ENCODE measurements at regions not wholly inside any gene's neighbourhood (a gene's known extent, or its start where the extent isn't known, plus 50 kb on each side); places are given as distances from the start of the nearest gene placed in this dataset.

- ChIA-PET POLR2A (no interaction called here), CTCF (interaction anchor here (1.6 to 2.1 kb wide), 2 partner anchors 12 to 13 kb away, joined by 4 to 8 read pairs; no protein-coding TSS in a partner anchor)
- DNase-seq (ENCODE audit: extremely low spot score) = no peak
Measured at GRCh38 chr3:40593351-40593750, 68.6 kb downstream of the ZNF621 start.

GRCh38 chr3:40597441-40597840 is 72.7 kb downstream of the ZNF621 start:
- ChIA-PET CTCF (interaction anchor here (0.8 to 3.4 kb wide), 3 partner anchors 13 to 20 kb away, joined by 3 to 13 read pairs (median 4); no protein-coding TSS in a partner anchor), POLR2A (no interaction called here)
- DNase-seq (ENCODE audit: extremely low spot score) = no peak
- TF ChIP-seq CTCF (IDR thresholded peaks at IDR 0.05; ENCODE audit: control extremely low read depth, extremely low read depth, low read depth, missing control alignments) = no peak

More at GRCh38 chr3:40593351-40593750, 68.6 kb downstream of the ZNF621 start:
- TF ChIP-seq CTCF (IDR thresholded peaks at IDR 0.05; ENCODE audit: control extremely low read depth, extremely low read depth, low read depth, missing control alignments) = no peak

GRCh38 chr3:40598338-40598737 is 73.6 kb downstream of the ZNF621 start:
- ChIA-PET CTCF (interaction anchor here (1.4 to 3.4 kb wide), 4 partner anchors 11 to 24 kb away, joined by 3 to 13 read pairs (median 6); no protein-coding TSS in a partner anchor), POLR2A (no interaction called here)
- no peak for TF ChIP-seq CTCF (IDR thresholded peaks at IDR 0.05; ENCODE audit: control extremely low read depth, extremely low read depth, low read depth, missing control alignments)
- DNase-seq (ENCODE audit: extremely low spot score) = no peak

- no peak for TF ChIP-seq CTCF (IDR thresholded peaks at IDR 0.05; ENCODE audit: control extremely low read depth, extremely low read depth, low read depth, missing control alignments)
Measured at GRCh38 chr3:40598962-40599361, 74.2 kb downstream of the ZNF621 start.

GRCh38 chr3:40602778-40603385 is 78.1 kb downstream of the ZNF621 start:
- CTCF ChIA-PET = interaction anchor here (0.9 to 1.8 kb wide), 3 partner anchors 12 to 70 kb away, joined by 3 to 5 read pairs (median 4); no protein-coding TSS in a partner anchor

More at GRCh38 chr3:40598962-40599361, 74.2 kb downstream of the ZNF621 start:
- ChIA-PET POLR2A (no interaction called here), CTCF (interaction anchor here (1.4 to 3.4 kb wide), 4 partner anchors 10 to 24 kb away, joined by 3 to 13 read pairs (median 6); no protein-coding TSS in a partner anchor)
- DNase-seq (ENCODE audit: extremely low spot score) = no peak

GRCh38 chr3:40605960-40606359 is 81.2 kb downstream of the ZNF621 start:
- CTCF ChIA-PET = interaction anchor here (0.7 to 2.4 kb wide), 3 partner anchors 14 to 25 kb away, joined by 4 to 6 read pairs (median 6); no protein-coding TSS in a partner anchor
- POLR2A ChIA-PET = no interaction called here
- TF ChIP-seq CTCF (IDR thresholded peaks at IDR 0.05; ENCODE audit: control extremely low read depth, extremely low read depth, low read depth, missing control alignments) = no peak
- DNase-seq (ENCODE audit: extremely low spot score) = no peak

More at GRCh38 chr3:40602778-40603385, 78.1 kb downstream of the ZNF621 start:
- TF ChIP-seq CTCF (IDR thresholded peaks at IDR 0.05; ENCODE audit: control extremely low read depth, extremely low read depth, low read depth, missing control alignments) = no peak
- DNase-seq (ENCODE audit: extremely low spot score) = no peak
- POLR2A ChIA-PET = no interaction called here

Data from GM10248 (cell line).